22Rv1 (cell line): ENCODE measurements at regions not wholly inside any gene's neighbourhood (a gene's known extent, or its start where the extent isn't known, plus 50 kb on each side); places are given as distances from the start of the nearest gene placed in this dataset.

Source experiments
- H3K27ac ChIP-seq: fragments of 450-650 bp; 2 replicates; pipeline ENCODE4 v1.5.1; 2017
- CTCF ChIP-seq: fragments of 450-650 bp; IDR thresholded peaks from 2 replicates; pipeline ENCODE4 v1.5.1; 2017; ENCODE audit warnings: mild to moderate bottlenecking
- ZFX ChIP-seq: fragments of 450-650 bp; IDR thresholded peaks from 2 replicates; pipeline ENCODE4 v1.6.1; 2017; ENCODE audit warnings: antibody characterized with exemption, borderline replicate concordance

- no peak overlapping the region for H3K27ac ChIP-seq
- TF ChIP-seq CTCF (no peak), ZFX (no peak)
These were observed 882.4 kb upstream of the EEF2KMT start for GRCh38 chr16:5979905-5980550.

GRCh38 chr16:5977329-5977728 lies 879.7 kb upstream of the EEF2KMT start:
- TF ChIP-seq CTCF (no peak), ZFX (no peak)
- no peak overlapping the region for H3K27ac ChIP-seq

GRCh38 chr16:5972747-5973146 lies 875.2 kb upstream of the EEF2KMT start:
- H3K27ac ChIP-seq: no peak overlapping the region
- TF ChIP-seq ZFX (no peak), CTCF (no peak)

- TF ChIP-seq ZFX (no peak), CTCF (no peak)
These were observed 874.3 kb upstream of the EEF2KMT start for GRCh38 chr16:5971924-5972323.

GRCh38 chr16:5971106-5971505 lies 873.5 kb upstream of the EEF2KMT start:
- H3K27ac ChIP-seq: no peak overlapping the region
- TF ChIP-seq ZFX (no peak), CTCF (no peak)

More at GRCh38 chr16:5971924-5972323, 874.3 kb upstream of the EEF2KMT start:
- H3K27ac ChIP-seq: no peak overlapping the region

GRCh38 chr16:5966004-5966403 lies 868.4 kb upstream of the EEF2KMT start:
- TF ChIP-seq CTCF (no peak), ZFX (no peak)

GRCh38 chr16:5965321-5965720 lies 867.7 kb upstream of the EEF2KMT start:
- TF ChIP-seq ZFX (no peak), CTCF (no peak)
- H3K27ac ChIP-seq: no peak overlapping the region

More at GRCh38 chr16:5966004-5966403, 868.4 kb upstream of the EEF2KMT start:
- H3K27ac ChIP-seq: no peak overlapping the region
